ENCODE measurements at regions not wholly inside any gene's neighbourhood (a gene's known extent, or its start where the extent isn't known, plus 50 kb on each side); places are given as distances from the start of the nearest gene placed in this dataset.

GRCh38 chr18:77366720-77367641 is 117.3 kb downstream of the GALR1 start:
- DNase-seq (ENCODE audit: extremely low spot score) = no peak
- TF ChIP-seq, protein P1, sequence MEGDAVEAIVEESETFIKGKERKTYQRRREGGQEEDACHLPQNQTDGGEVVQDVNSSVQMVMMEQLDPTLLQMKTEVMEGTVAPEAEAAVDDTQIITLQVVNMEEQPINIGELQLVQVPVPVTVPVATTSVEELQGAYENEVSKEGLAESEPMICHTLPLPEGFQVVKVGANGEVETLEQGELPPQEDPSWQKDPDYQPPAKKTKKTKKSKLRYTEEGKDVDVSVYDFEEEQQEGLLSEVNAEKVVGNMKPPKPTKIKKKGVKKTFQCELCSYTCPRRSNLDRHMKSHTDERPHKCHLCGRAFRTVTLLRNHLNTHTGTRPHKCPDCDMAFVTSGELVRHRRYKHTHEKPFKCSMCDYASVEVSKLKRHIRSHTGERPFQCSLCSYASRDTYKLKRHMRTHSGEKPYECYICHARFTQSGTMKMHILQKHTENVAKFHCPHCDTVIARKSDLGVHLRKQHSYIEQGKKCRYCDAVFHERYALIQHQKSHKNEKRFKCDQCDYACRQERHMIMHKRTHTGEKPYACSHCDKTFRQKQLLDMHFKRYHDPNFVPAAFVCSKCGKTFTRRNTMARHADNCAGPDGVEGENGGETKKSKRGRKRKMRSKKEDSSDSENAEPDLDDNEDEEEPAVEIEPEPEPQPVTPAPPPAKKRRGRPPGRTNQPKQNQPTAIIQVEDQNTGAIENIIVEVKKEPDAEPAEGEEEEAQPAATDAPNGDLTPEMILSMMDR (IDR thresholded peaks at IDR 0.05; ENCODE audit: control extremely low read depth, extremely low read depth, low read depth, missing control alignments) = no peak
- POLR2A ChIA-PET = no interaction called here
- CTCF ChIA-PET = interaction anchor here (1.1 to 1.2 kb wide), 2 partner anchors 9 to 10 kb away, joined by 3 read pairs; no protein-coding TSS in a partner anchor

DNA sequence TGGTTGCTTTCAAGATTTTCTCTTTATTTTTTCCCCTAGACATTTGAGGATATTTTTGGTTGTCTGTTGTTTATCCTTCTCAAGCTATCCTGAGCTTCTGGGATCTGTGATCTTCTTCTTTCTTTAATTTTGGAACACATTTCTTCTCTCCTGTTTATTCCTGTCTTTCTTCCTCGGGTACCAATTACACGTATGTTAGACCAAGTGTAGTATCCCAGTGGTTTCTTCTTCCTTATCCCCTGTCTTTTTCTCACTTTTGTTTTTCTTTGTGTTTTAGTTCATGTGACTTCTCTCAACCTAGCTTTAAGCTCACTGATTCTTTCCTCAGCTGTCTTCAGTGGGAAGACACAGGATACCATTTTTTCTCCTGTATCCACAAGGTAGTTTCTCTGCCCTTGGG is 120.0 kb downstream of the GALR1 start:
- TF ChIP-seq, protein P1 (IDR thresholded peaks at IDR 0.05; ENCODE audit: control extremely low read depth, extremely low read depth, low read depth, missing control alignments) = no peak
- DNase-seq (ENCODE audit: extremely low spot score) = no peak
- CTCF ChIA-PET = no interaction called here
- POLR2A ChIA-PET = no interaction called here

GRCh38 chr18:77373730-77374445 is 124.2 kb downstream of the GALR1 start:
- ChIA-PET CTCF (no interaction called here), POLR2A (no interaction called here)
- DNase-seq (ENCODE audit: extremely low spot score) = no peak
- TF ChIP-seq, protein P1 (IDR thresholded peaks at IDR 0.05; ENCODE audit: control extremely low read depth, extremely low read depth, low read depth, missing control alignments) = no peak

GRCh38 chr18:77374446-77374805 is 124.8 kb downstream of the GALR1 start:
- DNase-seq (ENCODE audit: extremely low spot score) = no peak
- ChIA-PET POLR2A (no interaction called here), CTCF (no interaction called here)
- TF ChIP-seq, protein P1 (IDR thresholded peaks at IDR 0.05; ENCODE audit: control extremely low read depth, extremely low read depth, low read depth, missing control alignments) = no peak

- TF ChIP-seq, protein P1 (IDR thresholded peaks at IDR 0.05; ENCODE audit: control extremely low read depth, extremely low read depth, low read depth, missing control alignments) = no peak
- ChIA-PET CTCF (interaction anchor here (1.3 kb wide), 1 partner anchor 9 kb away, joined by 3 read pairs; no protein-coding TSS in a partner anchor), POLR2A (no interaction called here)
- no peak for DNase-seq (ENCODE audit: extremely low spot score)
Measured at GRCh38 chr18:77376043-77376732, 126.5 kb downstream of the GALR1 start.

- ChIA-PET CTCF (interaction anchor here (1.3 kb wide), 1 partner anchor 10 kb away, joined by 3 read pairs; no protein-coding TSS in a partner anchor), POLR2A (no interaction called here)
- TF ChIP-seq, protein P1 (IDR thresholded peaks at IDR 0.05; ENCODE audit: control extremely low read depth, extremely low read depth, low read depth, missing control alignments) = no peak
- no peak for DNase-seq (ENCODE audit: extremely low spot score)
Measured at GRCh38 chr18:77376733-77377094, 127.1 kb downstream of the GALR1 start.

Data from GM10248 (cell line).